Loucy (cell line): ENCODE measurements at regions not wholly inside any gene's neighbourhood (a gene's known extent, or its start where the extent isn't known, plus 50 kb on each side); places are given as distances from the start of the nearest gene placed in this dataset.

Source experiments
- H2AFZ ChIP-seq: fragments of 200-600 bp; sonication (generic); 2 replicates; pipeline ENCODE4 v1.6.0; 2016; ENCODE audit warnings: antibody characterized with exemption, mild to moderate bottlenecking, low read length, moderate library complexity
- H3F3A ChIP-seq: fragments of 200-600 bp; 2 replicates; pipeline ENCODE4 v1.6.0; 2016; ENCODE audit warnings: antibody characterized with exemption, low read depth, mild to moderate bottlenecking
- H3K27me3 ChIP-seq: fragments of 200-600 bp; sonication (generic); 2 replicates; pipeline ENCODE4 v1.6.1; 2014; ENCODE audit warnings: low read length, mild to moderate bottlenecking; ENCODE audit not compliant: insufficient read depth, poor library complexity, severe bottlenecking
- H3K36me3 ChIP-seq: fragments of 200-600 bp; sonication (generic); 2 replicates; pipeline ENCODE4 v1.6.1; 2016; ENCODE audit warnings: low read length; ENCODE audit not compliant: insufficient read depth
- H3K4me1 ChIP-seq: fragments of 200-600 bp; sonication (generic); 2 replicates; pipeline ENCODE4 v1.5.1; 2014; ENCODE audit warnings: low read length, mild to moderate bottlenecking; ENCODE audit not compliant: insufficient read depth, poor library complexity, severe bottlenecking
- H3K4me2 ChIP-seq: fragments of 200-600 bp; sonication (generic); 2 replicates; pipeline ENCODE4 v1.6.0; 2014; ENCODE audit warnings: antibody characterized with exemption, low read length, low read depth, mild to moderate bottlenecking; ENCODE audit not compliant: poor library complexity, severe bottlenecking
- H3K4me3 ChIP-seq: fragments of 200-600 bp; sonication (generic); 2 replicates; pipeline ENCODE4 v1.5.1; 2014; ENCODE audit warnings: low read length, mild to moderate bottlenecking, mixed read lengths; ENCODE audit not compliant: poor library complexity, severe bottlenecking
- H3K79me2 ChIP-seq: fragments of 200-600 bp; sonication (generic); 2 replicates; pipeline ENCODE4 v1.6.1; 2014; ENCODE audit warnings: low read length; ENCODE audit not compliant: insufficient read depth
- H3K9ac ChIP-seq: fragments of 200-600 bp; sonication (generic); 2 replicates; pipeline ENCODE4 v1.6.0; 2014; ENCODE audit warnings: mild to moderate bottlenecking, low read depth, low read length, moderate library complexity; ENCODE audit not compliant: poor library complexity, severe bottlenecking
- H3K9me2 ChIP-seq: fragments of 200-600 bp; sonication (generic); replicated peaks from 2 replicates; pipeline ENCODE4 v1.6.1; 2016; ENCODE audit warnings: low read depth, low read length, mixed read lengths
- H3K9me3 ChIP-seq: fragments of 200-600 bp; sonication (generic); 2 replicates; pipeline ENCODE4 v1.6.1; 2014; ENCODE audit warnings: mild to moderate bottlenecking, antibody characterized with exemption, low read length, low read depth; ENCODE audit not compliant: insufficient read depth
- H4K20me1 ChIP-seq: fragments of 200-600 bp; sonication (generic); 2 replicates; pipeline ENCODE4 v1.6.0; 2014; ENCODE audit warnings: antibody characterized with exemption, low read length, mild to moderate bottlenecking; ENCODE audit not compliant: insufficient read depth, poor library complexity, severe bottlenecking
- CTCF ChIP-seq: fragments of 200-600 bp; sonication (generic); conservative IDR thresholded peaks from 2 replicates; pipeline ENCODE4 v1.5.1; 2014; ENCODE audit warnings: mild to moderate bottlenecking, antibody characterized with exemption, low read length
- EZH2phosphoT487 ChIP-seq: fragments of 200-600 bp; IDR thresholded peaks from 2 replicates; pipeline ENCODE4 v1.6.1; 2018; ENCODE audit warnings: antibody characterized with exemption, mild to moderate bottlenecking, moderate library complexity, borderline replicate concordance

- no peak overlapping the region for H3K9ac ChIP-seq
These were observed 330.3 kb upstream of the NCAM2 start for GRCh38 chr21:20667931-20668330.

GRCh38 chr21:20685475-20685874, 312.7 kb upstream of the NCAM2 start:
- TF ChIP-seq CTCF (no peak), EZH2phosphoT487 (no peak)
- Histone ChIP-seq H4K20me1 (no peaks in the 10 kb centered on the region), H3K36me3 (no peaks in the 10 kb centered on the region), H3K9ac (no peak overlapping the region), H3K79me2 (no peaks in the 10 kb centered on the region), H2AFZ (no peak overlapping the region), H3K4me2 (no peak overlapping the region), H3K4me1 (no peaks in the 10 kb centered on the region), H3K9me2 (no peaks in the 10 kb centered on the region), H3F3A (no peaks in the 10 kb centered on the region), H3K27me3 (no peaks in the 10 kb centered on the region), H3K9me3 (no peaks in the 10 kb centered on the region), H3K4me3 (no peak overlapping the region)

More at GRCh38 chr21:20667931-20668330, 330.3 kb upstream of the NCAM2 start:
- no peaks in the 10 kb centered on the region for H3K79me2 ChIP-seq
- no peaks in the 10 kb centered on the region for H3K27me3 ChIP-seq
- no peaks in the 10 kb centered on the region; the same call in 1 of the 2 replicates for H3K9me3 ChIP-seq
- no peak for TF ChIP-seq CTCF
- no peak for TF ChIP-seq EZH2phosphoT487
- H2AFZ ChIP-seq, result no peak overlapping the region
- no peak overlapping the region for H3K4me2 ChIP-seq
- no peaks in the 10 kb centered on the region for H3K9me2 ChIP-seq
- no peak overlapping the region for H3K4me3 ChIP-seq
- no peaks in the 10 kb centered on the region for H3K36me3 ChIP-seq
- no peaks in the 10 kb centered on the region for H3F3A ChIP-seq
- no peaks in the 10 kb centered on the region for H4K20me1 ChIP-seq
- H3K4me1 ChIP-seq, result no peaks in the 10 kb centered on the region

GRCh38 chr21:20698585-20698984, 299.6 kb upstream of the NCAM2 start:
- H3K9ac ChIP-seq, result no peak overlapping the region
- H3K4me2 ChIP-seq, result no peak overlapping the region
- no peak overlapping the region for H3K4me3 ChIP-seq
- no peaks in the 10 kb centered on the region for H3K27me3 ChIP-seq
- TF ChIP-seq EZH2phosphoT487 (no peak), CTCF (no peak)
- H3K4me1 ChIP-seq, result no peaks in the 10 kb centered on the region
- H3F3A ChIP-seq, result no peaks in the 10 kb centered on the region
- no peaks in the 10 kb centered on the region for H3K79me2 ChIP-seq
- no peaks in the 10 kb centered on the region for H3K9me2 ChIP-seq
- H4K20me1 ChIP-seq, result no peaks in the 10 kb centered on the region
- no peaks in the 10 kb centered on the region for H3K9me3 ChIP-seq
- H3K36me3 ChIP-seq, result no peaks in the 10 kb centered on the region
- H2AFZ ChIP-seq, result no peak overlapping the region
